ENCODE measurements at regions not wholly inside any gene's neighbourhood (a gene's known extent, or its start where the extent isn't known, plus 50 kb on each side); places are given as distances from the start of the nearest gene placed in this dataset.

GRCh38 chr3:181880331-181880730, 168.6 kb downstream of the SOX2 start:
- TF ChIP-seq, protein P1, sequence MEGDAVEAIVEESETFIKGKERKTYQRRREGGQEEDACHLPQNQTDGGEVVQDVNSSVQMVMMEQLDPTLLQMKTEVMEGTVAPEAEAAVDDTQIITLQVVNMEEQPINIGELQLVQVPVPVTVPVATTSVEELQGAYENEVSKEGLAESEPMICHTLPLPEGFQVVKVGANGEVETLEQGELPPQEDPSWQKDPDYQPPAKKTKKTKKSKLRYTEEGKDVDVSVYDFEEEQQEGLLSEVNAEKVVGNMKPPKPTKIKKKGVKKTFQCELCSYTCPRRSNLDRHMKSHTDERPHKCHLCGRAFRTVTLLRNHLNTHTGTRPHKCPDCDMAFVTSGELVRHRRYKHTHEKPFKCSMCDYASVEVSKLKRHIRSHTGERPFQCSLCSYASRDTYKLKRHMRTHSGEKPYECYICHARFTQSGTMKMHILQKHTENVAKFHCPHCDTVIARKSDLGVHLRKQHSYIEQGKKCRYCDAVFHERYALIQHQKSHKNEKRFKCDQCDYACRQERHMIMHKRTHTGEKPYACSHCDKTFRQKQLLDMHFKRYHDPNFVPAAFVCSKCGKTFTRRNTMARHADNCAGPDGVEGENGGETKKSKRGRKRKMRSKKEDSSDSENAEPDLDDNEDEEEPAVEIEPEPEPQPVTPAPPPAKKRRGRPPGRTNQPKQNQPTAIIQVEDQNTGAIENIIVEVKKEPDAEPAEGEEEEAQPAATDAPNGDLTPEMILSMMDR (conservative IDR thresholded peaks at IDR 0.05): no peak
- peak overlapping the region; percentile 79 for H3K27ac ChIP-seq

DNA sequence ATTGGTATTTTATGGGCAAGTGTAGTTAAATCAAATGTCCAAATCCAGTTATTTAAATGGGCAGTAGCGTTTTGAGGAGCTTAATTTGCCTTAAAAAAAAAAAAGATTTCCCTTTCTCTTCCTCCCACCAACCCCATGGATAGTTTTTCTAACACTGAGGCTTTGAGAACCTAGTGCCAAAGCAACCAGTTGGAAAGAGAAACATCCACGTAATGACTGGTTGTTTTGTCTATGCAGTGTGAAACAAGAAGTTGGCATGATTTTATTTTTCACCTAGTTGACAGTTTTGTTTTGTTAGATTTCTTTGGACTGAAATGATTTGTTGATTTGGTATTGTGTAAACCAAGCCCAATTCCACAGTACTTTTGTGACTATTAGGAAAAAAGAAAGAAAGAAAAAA, 170.0 kb downstream of the SOX2 start:
- H3K27ac ChIP-seq: peak overlapping the region; percentile 79
- TF ChIP-seq, protein P1 (conservative IDR thresholded peaks at IDR 0.05): no peak

- H3K27ac ChIP-seq: peak overlapping the region; percentile 71
- TF ChIP-seq, protein P1 (conservative IDR thresholded peaks at IDR 0.05): no peak
Observed at GRCh38 chr3:181885868-181886630, 174.3 kb downstream of the SOX2 start.

DNA sequence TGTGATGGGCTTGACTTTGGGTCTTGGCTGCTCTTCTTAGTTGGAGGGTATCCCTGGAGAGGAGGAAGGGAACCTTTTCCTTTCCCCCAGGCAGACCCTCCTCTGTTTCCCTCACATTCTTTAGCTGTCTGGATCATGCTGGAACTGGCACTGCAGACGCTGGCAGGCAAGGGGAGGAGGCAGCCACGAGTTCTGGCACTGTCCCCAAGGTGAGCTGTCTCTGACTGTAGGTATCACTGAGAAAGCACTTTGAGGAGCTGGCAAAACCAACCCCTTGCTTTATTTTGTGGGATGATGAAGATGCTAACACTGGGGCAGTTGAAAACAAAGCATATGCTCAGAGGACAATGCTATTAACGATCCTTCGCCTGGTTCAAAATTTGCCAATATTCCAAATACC, 175.0 kb downstream of the SOX2 start:
- H3K27ac ChIP-seq: peak overlapping the region; percentile 71

GRCh38 chr3:181887685-181888084, 176.0 kb downstream of the SOX2 start:
- TF ChIP-seq, protein P1 (conservative IDR thresholded peaks at IDR 0.05): no peak
- no peak overlapping the region for H3K27ac ChIP-seq

More for the DNA sequence above, 175.0 kb downstream of the SOX2 start:
- TF ChIP-seq, protein P1 (conservative IDR thresholded peaks at IDR 0.05): no peak

- H3K27ac ChIP-seq: no peak overlapping the region
- TF ChIP-seq, protein P1 (conservative IDR thresholded peaks at IDR 0.05): no peak
Observed at GRCh38 chr3:181888234-181888633, 176.5 kb downstream of the SOX2 start.

- TF ChIP-seq, protein P1 (conservative IDR thresholded peaks at IDR 0.05): no peak
- no peak overlapping the region for H3K27ac ChIP-seq
Observed at GRCh38 chr3:181892848-181893247, 181.1 kb downstream of the SOX2 start.

Data from VCaP (cell line).